A549 (cell line): ENCODE measurements at regions not wholly inside any gene's neighbourhood (a gene's known extent, or its start where the extent isn't known, plus 50 kb on each side); places are given as distances from the start of the nearest gene placed in this dataset.

Experiments
- ATAC-seq, 2 experiments: fragments of 200-7000 bp in 1 of 2; fragments of >200 bp in 1 of 2; cut with Nextera tagmentation in 1 of 2; cut with Tn5 transposase in 1 of 2; 3 replicates each; pipeline versions ENCODE4 v1.8.0 to v1.9.1; 2018 to 2020; ENCODE audit warnings: mild to moderate bottlenecking in 1 of 2, moderate library complexity in 1 of 2
- CTCF ChIA-PET: fragments of 300-600 bp; sonication (Branson Sonifier 250); formaldehyde crosslinking; extraction: SDS; loops from one replicate; lab custom pipeline; 2021; ENCODE audit warnings: antibody characterized with exemption, inconsistent platforms; lab: Yijun Ruan, JAX
- POLR2A ChIA-PET: fragments of 350-600 bp; formaldehyde crosslinking; extraction: SDS; loops from one replicate; lab custom pipeline; 2021; ENCODE audit warnings: antibody characterized with exemption, inconsistent platforms; lab: Yijun Ruan, JAX
- DNase-seq, 2 experiments: peaks; one replicate each; pipeline versions ENCODE4 v3.0.0 to v3.0.0-alpha.2; 2011 to 2016; ENCODE audit warnings: low read depth in 1 of 2, low spot score in 1 of 2
- FAIRE-seq: peaks from 2 replicates; lab custom pipeline; 2011; peaks lifted over from hg19 to GRCh38; lab: Jason Lieb, UNC
- H3K27ac ChIP-seq, 2 experiments: fragments of >200 bp; sonication (Bioruptor Twin); formaldehyde crosslinking; 3 replicates each; pipeline ENCODE4 v1.5.1; 2016 to 2017
- H3K4me1 ChIP-seq: fragments of >200 bp; sonication (Bioruptor Twin); formaldehyde crosslinking; 3 replicates; pipeline ENCODE4 v1.6.1; 2016
- H3K4me2 ChIP-seq: fragments of >200 bp; sonication (Bioruptor Twin); formaldehyde crosslinking; 3 replicates; pipeline ENCODE4 v1.6.1; 2016
- H3K4me3 ChIP-seq: fragments of >200 bp; sonication (Bioruptor Twin); formaldehyde crosslinking; 3 replicates; pipeline ENCODE4 v1.5.1; 2016
- H3K9me3 ChIP-seq: fragments of >200 bp; sonication (Bioruptor Twin); formaldehyde crosslinking; 3 replicates; pipeline ENCODE4 v1.6.1; 2016
- BCL3 ChIP-seq: fragments of >200 bp; sonication (Bioruptor Twin); formaldehyde crosslinking; IDR thresholded peaks from 3 replicates; pipeline ENCODE4 v1.6.1; 2016
- CBX2 ChIP-seq: fragments of 200-600 bp; sonication (generic); IDR thresholded peaks from 2 replicates; pipeline ENCODE4 v1.6.1; 2016; ENCODE audit warnings: low read depth, mild to moderate bottlenecking, borderline replicate concordance
- EHF ChIP-seq: fragments of 250-450 bp; sonication (Bioruptor Pico); IDR thresholded peaks from 2 replicates; pipeline ENCODE4 v1.5.0; 2020; ENCODE audit warnings: mild to moderate bottlenecking
- FOSB ChIP-seq: fragments of 250-450 bp; sonication (Bioruptor Pico); IDR thresholded peaks from 2 replicates; pipeline ENCODE4 v1.5.0; 2020; ENCODE audit warnings: mild to moderate bottlenecking, moderate library complexity
- FOSL2 ChIP-seq, 2 experiments: fragments of 450-650 bp in 1 of 2; fragments of >200 bp in 1 of 2; sonication (Bioruptor Twin) in 1 of 2; formaldehyde crosslinking; IDR thresholded peaks; 2 replicates each; pipeline versions ENCODE4 v1.5.0 to v1.6.1; 2016 to 2020; ENCODE audit warnings: mild to moderate bottlenecking in 1 of 2, moderate library complexity in 1 of 2
- GATA3 ChIP-seq: IDR thresholded peaks from 2 replicates; pipeline ENCODE4 v1.6.1; 2012; ENCODE audit warnings: borderline replicate concordance
- HEYL ChIP-seq: fragments of 250-450 bp; sonication (Bioruptor Pico); IDR thresholded peaks from 2 replicates; pipeline ENCODE4 v1.8.0; 2021; ENCODE audit warnings: mild to moderate bottlenecking, moderate library complexity
- HOXA7 ChIP-seq: fragments of 250-450 bp; sonication (Bioruptor Pico); IDR thresholded peaks from 2 replicates; pipeline ENCODE4 v1.5.0; 2020; ENCODE audit warnings: mild to moderate bottlenecking, moderate library complexity
- KDM1A ChIP-seq: fragments of 200-600 bp; sonication (generic); IDR thresholded peaks from 2 replicates; pipeline ENCODE4 v1.6.1; 2016; ENCODE audit warnings: low read depth, mild to moderate bottlenecking
- KDM5A ChIP-seq: fragments of 200-600 bp; sonication (generic); IDR thresholded peaks from 2 replicates; pipeline ENCODE4 v1.6.1; 2016; ENCODE audit warnings: antibody characterized with exemption, mild to moderate bottlenecking
- MYC ChIP-seq: IDR thresholded peaks from 2 replicates; pipeline ENCODE4 v1.6.1; 2012; ENCODE audit warnings: mild to moderate bottlenecking, inconsistent platforms, low read length, improper control_type of control experiment, borderline replicate concordance
- NPAS2 ChIP-seq: fragments of 250-450 bp; sonication (Bioruptor Pico); IDR thresholded peaks from 2 replicates; pipeline ENCODE4 v1.8.0; 2022; ENCODE audit warnings: mild to moderate bottlenecking, moderate library complexity, borderline replicate concordance
- NR3C1 ChIP-seq: fragments of >200 bp; sonication (Bioruptor Twin); formaldehyde crosslinking; IDR thresholded peaks from 3 replicates; pipeline ENCODE4 v1.6.1; 2017
- PHF8 ChIP-seq: fragments of 200-600 bp; sonication (generic); IDR thresholded peaks from 2 replicates; pipeline ENCODE4 v1.6.1; 2016; ENCODE audit warnings: low read depth, mild to moderate bottlenecking, antibody characterized with exemption, moderate library complexity, borderline replicate concordance
- RAD21 ChIP-seq, 2 experiments: fragments of >200 bp in 1 of 2; sonication (Bioruptor Twin) in 1 of 2; formaldehyde crosslinking in 1 of 2; IDR thresholded peaks in 1 of 2; conservative IDR thresholded peaks in 1 of 2; 2 replicates in 1 of 2; 3 replicates in 1 of 2; pipeline ENCODE4 v1.6.1; 2012 to 2018; ENCODE audit warnings: inconsistent platforms in 1 of 2
- RARB ChIP-seq: fragments of 250-450 bp; sonication (Bioruptor Pico); IDR thresholded peaks from 2 replicates; pipeline ENCODE4 v1.8.0; 2021; ENCODE audit warnings: mild to moderate bottlenecking, moderate library complexity
- RCOR1 ChIP-seq: fragments of 150-350 bp; IDR thresholded peaks from 2 replicates; pipeline ENCODE4 v1.6.1; 2014; ENCODE audit warnings: antibody characterized with exemption, low read length, low read depth
- RFX5 ChIP-seq: fragments of 450-650 bp; IDR thresholded peaks from 2 replicates; pipeline ENCODE4 v1.7.1; 2014; ENCODE audit warnings: antibody characterized with exemption, mild to moderate bottlenecking, moderate library complexity
- TFCP2L1 ChIP-seq: fragments of 250-450 bp; sonication (Bioruptor Pico); IDR thresholded peaks from 2 replicates; pipeline ENCODE4 v1.5.0; 2021; ENCODE audit warnings: mild to moderate bottlenecking
- ZC3H11A ChIP-seq: fragments of 450-650 bp; IDR thresholded peaks from 2 replicates; pipeline ENCODE4 v1.6.1; 2014; ENCODE audit warnings: antibody characterized with exemption, mild to moderate bottlenecking
- ZSCAN20 ChIP-seq: fragments of 250-450 bp; sonication (Bioruptor Pico); IDR thresholded peaks from 2 replicates; pipeline ENCODE4 v1.8.0; 2022; ENCODE audit warnings: mild to moderate bottlenecking, moderate library complexity
- WGBS: methylation state at CpG from one replicate; pipeline ENCODE4 v1.1.6; 2017; ENCODE audit errors: missing lambda C conversion rate; 5-methylcytosine and 5-hydroxymethylcytosine counted together
- TF ChIP-seq, protein P1 (sequence below): IDR thresholded peaks from 2 replicates; pipeline ENCODE4 v1.6.1; 2012; ENCODE audit warnings: low read depth, borderline replicate concordance
- TF ChIP-seq, protein P2 (sequence below): IDR thresholded peaks from 2 replicates; pipeline ENCODE4 v1.6.1; 2012

DNA sequence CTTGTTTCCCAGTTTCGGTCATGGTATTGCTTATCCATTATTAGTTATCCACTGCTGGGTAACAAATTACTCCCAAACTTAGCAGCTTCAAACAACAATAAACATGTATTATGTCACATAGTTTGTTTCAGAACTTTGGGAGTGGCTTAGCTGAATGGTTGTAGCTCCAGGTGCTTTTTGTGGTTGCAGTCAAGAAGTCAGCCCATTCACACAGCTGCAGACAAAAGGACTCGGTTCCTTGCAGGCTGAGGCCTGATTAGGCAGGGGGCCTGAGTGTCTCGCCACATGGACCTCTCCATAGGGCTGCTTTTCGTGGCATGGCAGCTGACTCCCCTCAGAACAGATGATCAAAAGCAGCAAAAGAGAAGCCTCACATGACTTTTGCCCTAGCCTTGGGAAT, 58.2 kb upstream of the ITGA4 start:
- no peak for ATAC-seq
- CTCF ChIA-PET, result interaction anchor here (0.6 kb wide), 1 partner anchor 47 kb away, joined by 3 read pairs; no protein-coding TSS in a partner anchor
- WGBS, result 35% methylated on average over 3 of the region's 4 CpGs

DNA sequence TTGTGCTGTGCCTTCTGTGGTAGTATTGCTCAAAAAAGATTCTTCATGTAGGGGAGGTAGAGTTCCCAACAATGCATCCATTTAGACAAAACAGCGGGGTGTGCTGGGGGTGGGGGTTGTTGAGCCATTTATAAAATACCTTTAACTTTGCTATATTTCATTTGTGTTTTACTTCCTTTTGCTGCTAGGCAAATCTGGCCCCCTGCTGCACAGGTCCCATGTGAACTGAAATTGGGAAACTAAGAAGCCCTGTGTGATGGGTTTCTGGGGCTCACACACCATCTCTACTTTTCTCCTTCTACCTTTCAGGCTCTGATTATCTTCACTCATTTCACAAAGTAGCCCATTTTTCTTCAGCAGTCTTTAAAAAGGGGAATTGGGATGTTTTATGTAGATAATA, 52.7 kb upstream of the ITGA4 start:
- ATAC-seq (no peak), DNase-seq (no peak), FAIRE-seq (no peak)
- 6% methylated on average over 1 of the region's 1 CpG for WGBS
- no peaks in the 10 kb centered on the region for H3K9me3 ChIP-seq
- no peak for TF ChIP-seq BCL3
- TF ChIP-seq ZC3H11A, result no peak
- no peak for TF ChIP-seq HOXA7 (CRISPR knock-in tag)
- TF ChIP-seq RARB, result no peak
- TF ChIP-seq, protein P1, sequence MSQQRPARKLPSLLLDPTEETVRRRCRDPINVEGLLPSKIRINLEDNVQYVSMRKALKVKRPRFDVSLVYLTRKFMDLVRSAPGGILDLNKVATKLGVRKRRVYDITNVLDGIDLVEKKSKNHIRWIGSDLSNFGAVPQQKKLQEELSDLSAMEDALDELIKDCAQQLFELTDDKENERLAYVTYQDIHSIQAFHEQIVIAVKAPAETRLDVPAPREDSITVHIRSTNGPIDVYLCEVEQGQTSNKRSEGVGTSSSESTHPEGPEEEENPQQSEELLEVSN, result no peak
- TF ChIP-seq HEYL (CRISPR knock-in tag), result no peak
- no peak for TF ChIP-seq KDM1A
- no peak for TF ChIP-seq KDM5A
- TF ChIP-seq PHF8, result no peak
- TF ChIP-seq RAD21 (conservative IDR thresholded peaks at IDR 0.05 in 1 of 2, IDR thresholded peaks at IDR 0.05 in 1 of 2), result no peak
- no peak for TF ChIP-seq EHF
- TF ChIP-seq RCOR1, result no peak
- no peak overlapping the region for H3K4me3 ChIP-seq
- H3K4me2 ChIP-seq, result no peak overlapping the region
- H3K27ac ChIP-seq, result no peak overlapping the region
- POLR2A ChIA-PET, result no interaction called here
- H3K4me1 ChIP-seq, result no peaks in the 10 kb centered on the region
- CTCF ChIA-PET, result interaction anchor here (0.8 kb wide), 1 partner anchor 311 kb away, joined by 3 read pairs; no protein-coding TSS in a partner anchor

More for the DNA sequence above, 58.2 kb upstream of the ITGA4 start:
- Histone ChIP-seq H3K27ac (no peak overlapping the region), H3K4me3 (no peak overlapping the region), H3K9me3 (no peaks in the 10 kb centered on the region), H3K4me2 (no peak overlapping the region), H3K4me1 (no peaks in the 10 kb centered on the region)
- DNase-seq (no peak), FAIRE-seq (no peak)
- TF ChIP-seq PHF8 (no peak), NPAS2 (CRISPR knock-in tag) (no peak), RAD21 (conservative IDR thresholded peaks at IDR 0.05 in 1 of 2, IDR thresholded peaks at IDR 0.05 in 1 of 2) (no peak), ZSCAN20 (CRISPR knock-in tag) (no peak), RFX5 (no peak), RCOR1 (no peak)
- TF ChIP-seq, protein P2, sequence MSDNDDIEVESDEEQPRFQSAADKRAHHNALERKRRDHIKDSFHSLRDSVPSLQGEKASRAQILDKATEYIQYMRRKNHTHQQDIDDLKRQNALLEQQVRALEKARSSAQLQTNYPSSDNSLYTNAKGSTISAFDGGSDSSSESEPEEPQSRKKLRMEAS, result no peak
- POLR2A ChIA-PET, result no interaction called here

DNA sequence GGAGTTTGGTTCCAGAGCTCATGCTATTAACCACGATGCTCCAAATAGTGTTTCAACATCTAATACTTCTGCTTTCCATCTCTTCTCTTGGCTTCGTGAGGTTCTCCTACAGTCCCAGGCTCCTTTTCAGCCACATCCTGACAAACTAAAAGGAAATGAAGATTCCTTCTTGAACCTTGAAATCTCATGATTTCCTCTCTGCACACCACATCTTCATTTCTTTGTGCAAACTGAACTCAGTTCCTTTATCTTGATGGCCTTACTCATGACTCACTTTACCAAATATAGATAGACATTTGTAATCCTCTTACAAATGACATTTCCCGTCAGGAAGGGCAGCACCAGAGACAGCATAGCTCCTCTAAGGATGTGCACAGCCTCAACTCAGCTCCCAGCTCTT, 50.0 kb upstream of the ITGA4 start:
- FAIRE-seq (no peak), DNase-seq (no peak), ATAC-seq (no peak)
- ChIA-PET POLR2A (no interaction called here), CTCF (no interaction called here)
- WGBS, result 5% methylated on average over 3 of the region's 3 CpGs
- H3K4me3 ChIP-seq, result no peak overlapping the region
- H3K9me3 ChIP-seq, result no peaks in the 10 kb centered on the region; the same call in 2 of the 3 replicates
- H3K4me2 ChIP-seq, result no peak overlapping the region
- H3K27ac ChIP-seq, result no peak overlapping the region
- H3K4me1 ChIP-seq, result no peaks in the 10 kb centered on the region
- TF ChIP-seq TFCP2L1 (CRISPR knock-in tag) (no peak), PHF8 (no peak), GATA3 (no peak), HOXA7 (CRISPR knock-in tag) (no peak), CBX2 (no peak), RFX5 (no peak), BCL3 (no peak), RARB (no peak), NPAS2 (CRISPR knock-in tag) (no peak), MYC (no peak), FOSL2 (IDR thresholded peaks at IDR 0.05) (no peak), FOSL2 (CRISPR knock-in tag; IDR thresholded peaks at IDR 0.05) (no peak), RCOR1 (no peak), EHF (no peak), NR3C1 (no peak), FOSB (CRISPR knock-in tag) (no peak)
- TF ChIP-seq, protein P2, result no peak
